H1 (cell line): ENCODE measurements at regions not wholly inside any gene's neighbourhood (a gene's known extent, or its start where the extent isn't known, plus 50 kb on each side); places are given as distances from the start of the nearest gene placed in this dataset.

Source experiments
- CTCF ChIP-seq, 3 experiments: IDR thresholded peaks; 1 replicate in 2 of 3; 2 replicates in 1 of 3; pipeline versions ENCODE4 v1.5.1 to v1.6.1; 2011; ENCODE audit warnings: low read length in 3 of 3, mild to moderate bottlenecking in 3 of 3, inconsistent platforms in 2 of 3, low read depth in 1 of 3, moderate library complexity in 1 of 3; ENCODE audit not compliant: insufficient read depth in 1 of 3; ENCODE audit errors: control extremely low read depth in 1 of 3
- EP300 ChIP-seq, 2 experiments: IDR thresholded peaks; 1 replicate in 1 of 2; 2 replicates in 1 of 2; pipeline ENCODE4 v1.6.1; 2011 to 2012; ENCODE audit warnings: low read depth in 2 of 2, low read length in 2 of 2, mild to moderate bottlenecking in 2 of 2, borderline replicate concordance in 1 of 2, inconsistent platforms in 1 of 2, moderate library complexity in 1 of 2
- EZH2 ChIP-seq: fragments of 200-600 bp; sonication (generic); IDR thresholded peaks from 2 replicates; pipeline ENCODE4 v1.7.1; 2012; ENCODE audit warnings: low read depth, mild to moderate bottlenecking, moderate library complexity, low read length, inconsistent platforms; ENCODE audit not compliant: severe bottlenecking
- KDM1A ChIP-seq: fragments of 200-600, 300-600 bp; sonication (generic); IDR thresholded peaks from 2 replicates; pipeline ENCODE4 v1.7.1; 2016; ENCODE audit warnings: mild to moderate bottlenecking, low read length, borderline replicate concordance
- MAFK ChIP-seq: IDR thresholded peaks from 2 replicates; pipeline ENCODE4 v1.6.1; 2012; ENCODE audit warnings: low read depth, mild to moderate bottlenecking, improper control_type of control experiment, low read length
- NRF1 ChIP-seq: IDR thresholded peaks from 2 replicates; pipeline ENCODE4 v1.6.1; 2011; ENCODE audit warnings: mild to moderate bottlenecking, low read depth, low read length, improper control_type of control experiment
- RAD21 ChIP-seq, 2 experiments: IDR thresholded peaks in 1 of 2; conservative IDR thresholded peaks in 1 of 2; 2 replicates each; pipeline ENCODE4 v1.6.1; 2011; ENCODE audit warnings: low read depth in 2 of 2, low read length in 2 of 2, improper control_type of control experiment in 1 of 2, inconsistent platforms in 1 of 2, mild to moderate bottlenecking in 1 of 2, moderate library complexity in 1 of 2
- SIN3A ChIP-seq, 2 experiments: IDR thresholded peaks in 1 of 2; conservative IDR thresholded peaks in 1 of 2; 2 replicates each; pipeline ENCODE4 v1.6.1; 2011 to 2012; ENCODE audit warnings: low read length in 2 of 2, improper control_type of control experiment in 1 of 2, low read depth in 1 of 2, mild to moderate bottlenecking in 1 of 2
- SUZ12 ChIP-seq: fragments of 200-600 bp; sonication (generic); IDR thresholded peaks from 2 replicates; pipeline ENCODE4 v1.6.1; 2012; ENCODE audit warnings: mild to moderate bottlenecking, inconsistent platforms, low read length, moderate library complexity, mixed read lengths
- TAF1 ChIP-seq: IDR thresholded peaks from 2 replicates; pipeline ENCODE4 v1.6.1; 2011; ENCODE audit warnings: mild to moderate bottlenecking, low read depth, low read length
- TAF7 ChIP-seq: optimal IDR thresholded peaks from 2 replicates; pipeline ENCODE3; 2011; ENCODE audit warnings: low read depth, mild to moderate bottlenecking, inconsistent platforms, low read length, moderate library complexity, borderline replicate concordance

GRCh38 chr4:94014484-94015136 is 186.1 kb downstream of the ATOH1 start:
- TF ChIP-seq CTCF (IDR thresholded peaks at IDR 0.05; ENCODE audit: control extremely low read depth in 1 of 3, insufficient read depth in 1 of 3, low read depth in 1 of 3, low read length in 3 of 3) (no peak), RAD21 (IDR thresholded peaks at IDR 0.05 in 1 of 2, conservative IDR thresholded peaks at IDR 0.05 in 1 of 2; ENCODE audit: low read depth in 2 of 2, low read length in 2 of 2) (no peak), SIN3A (conservative IDR thresholded peaks at IDR 0.05 in 1 of 2, IDR thresholded peaks at IDR 0.05 in 1 of 2; ENCODE audit: low read depth in 1 of 2, low read length in 2 of 2) (no peak), EZH2 (no peak), SUZ12 (no peak), KDM1A (no peak), EP300 (IDR thresholded peaks at IDR 0.05; ENCODE audit: borderline replicate concordance in 1 of 2, low read depth in 2 of 2, low read length in 2 of 2) (no peak), TAF7 (no peak), NRF1 (no peak), MAFK (no peak), TAF1 (no peak)
